ENCODE measurements at regions not wholly inside any gene's neighbourhood (a gene's known extent, or its start where the extent isn't known, plus 50 kb on each side); places are given as distances from the start of the nearest gene placed in this dataset.

DNA sequence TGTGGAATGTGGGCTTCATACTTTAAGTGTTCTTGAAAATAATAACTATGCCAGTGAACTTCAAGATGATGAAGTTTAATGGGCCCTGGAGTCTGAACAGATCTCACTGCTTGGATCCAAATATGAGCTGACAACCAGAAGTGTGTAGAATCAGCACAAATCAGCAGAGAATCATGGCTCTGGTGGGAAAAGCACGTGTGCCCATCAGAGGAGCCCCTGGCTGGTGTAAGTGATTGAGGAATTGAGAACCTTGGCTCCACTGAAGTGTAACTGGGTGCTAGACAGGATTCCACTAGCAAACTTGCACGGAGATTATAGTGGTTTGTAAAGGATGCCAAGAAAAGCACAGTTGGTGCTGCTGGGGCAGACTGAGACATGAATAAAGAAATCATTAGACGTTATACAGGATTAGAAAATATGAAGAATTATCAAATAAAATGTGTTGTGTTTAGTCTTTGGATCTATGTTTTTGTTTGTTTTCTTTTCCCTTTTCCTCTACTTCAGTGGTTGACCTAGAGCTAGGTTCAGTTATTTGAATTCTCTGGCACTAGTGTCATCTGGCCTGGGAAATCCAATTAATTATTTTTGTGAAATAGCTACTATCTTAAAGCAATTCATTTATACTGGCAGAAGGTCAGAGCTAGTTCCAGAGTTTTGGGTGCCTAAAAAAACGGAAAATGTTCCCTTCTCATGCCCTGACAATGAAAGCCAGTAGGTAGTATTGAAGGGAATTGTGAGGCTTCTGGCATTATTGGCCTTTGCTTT lies 175.7 kb upstream of the MEOX2 start:
- TF ChIP-seq CTCF (IDR thresholded peaks at IDR 0.05) = no peak
- TF ChIP-seq POLR2A (IDR thresholded peaks at IDR 0.05) = no peak

Measured in vagina (tissue), 2 donors.